GM21515 (cell line): ENCODE measurements at regions not wholly inside any gene's neighbourhood (a gene's known extent, or its start where the extent isn't known, plus 50 kb on each side); places are given as distances from the start of the nearest gene placed in this dataset.

ENCODE experiments used
- ATAC-seq: cut with Tn5 transposase; IDR thresholded peaks from one replicate; pipeline ENCODE4 v1.9.1; 2021; ENCODE audit not compliant: unreplicated experiment

DNA sequence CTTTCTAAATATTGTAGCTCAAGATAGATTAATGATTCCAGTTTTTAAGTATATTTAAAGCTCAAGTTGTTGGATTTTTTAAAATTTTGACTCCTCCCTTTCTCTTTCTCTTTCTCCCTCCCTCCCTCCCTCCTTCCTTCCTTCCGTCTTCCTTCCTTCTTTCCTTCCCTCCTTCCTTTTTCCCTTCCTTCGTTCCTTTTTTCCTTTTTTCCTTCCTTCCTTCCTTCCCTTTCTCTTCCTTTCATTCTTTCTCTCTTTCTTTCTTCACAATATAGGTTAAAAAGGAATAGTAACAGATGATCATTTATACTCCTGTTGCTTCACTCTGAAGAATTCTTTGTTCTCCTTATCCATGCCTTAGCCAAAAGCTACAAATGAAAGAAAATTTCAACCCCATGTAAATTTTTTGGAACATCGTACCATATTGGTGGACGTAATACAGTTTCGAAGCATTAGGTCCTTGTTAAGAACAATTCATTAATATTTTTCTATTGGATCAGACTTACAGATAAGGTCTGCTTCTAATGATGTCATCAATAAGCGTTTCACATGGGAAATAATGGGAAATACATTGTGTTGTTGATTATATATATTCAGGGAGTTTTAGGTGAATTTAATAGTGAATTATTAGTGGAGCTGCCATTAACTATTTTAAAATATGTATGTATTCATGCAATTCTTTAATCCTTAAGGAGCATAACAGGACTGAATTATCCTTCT is 139.6 kb upstream of the SLC35B3 start:
- ATAC-seq, result no peak

DNA sequence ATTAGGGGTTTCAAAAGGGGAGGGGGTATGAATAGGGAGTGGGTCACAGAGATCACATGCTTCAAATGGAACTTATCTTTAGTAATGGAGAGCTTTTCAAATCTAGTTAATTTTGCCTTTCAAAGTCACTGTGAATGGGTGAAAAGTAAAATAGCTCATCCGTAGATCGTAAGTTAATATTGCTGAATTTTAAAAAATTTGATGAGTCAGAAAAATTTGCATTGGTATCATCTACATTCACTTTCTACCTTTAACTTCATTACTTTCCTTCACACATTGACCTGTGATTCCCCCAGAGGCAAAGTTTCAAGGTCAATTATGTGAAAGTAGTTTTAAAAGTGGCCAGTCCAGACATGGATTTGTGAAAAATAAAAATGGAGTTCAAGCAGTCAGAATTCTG is 139.0 kb upstream of the SLC35B3 start:
- ATAC-seq, result no peak

DNA sequence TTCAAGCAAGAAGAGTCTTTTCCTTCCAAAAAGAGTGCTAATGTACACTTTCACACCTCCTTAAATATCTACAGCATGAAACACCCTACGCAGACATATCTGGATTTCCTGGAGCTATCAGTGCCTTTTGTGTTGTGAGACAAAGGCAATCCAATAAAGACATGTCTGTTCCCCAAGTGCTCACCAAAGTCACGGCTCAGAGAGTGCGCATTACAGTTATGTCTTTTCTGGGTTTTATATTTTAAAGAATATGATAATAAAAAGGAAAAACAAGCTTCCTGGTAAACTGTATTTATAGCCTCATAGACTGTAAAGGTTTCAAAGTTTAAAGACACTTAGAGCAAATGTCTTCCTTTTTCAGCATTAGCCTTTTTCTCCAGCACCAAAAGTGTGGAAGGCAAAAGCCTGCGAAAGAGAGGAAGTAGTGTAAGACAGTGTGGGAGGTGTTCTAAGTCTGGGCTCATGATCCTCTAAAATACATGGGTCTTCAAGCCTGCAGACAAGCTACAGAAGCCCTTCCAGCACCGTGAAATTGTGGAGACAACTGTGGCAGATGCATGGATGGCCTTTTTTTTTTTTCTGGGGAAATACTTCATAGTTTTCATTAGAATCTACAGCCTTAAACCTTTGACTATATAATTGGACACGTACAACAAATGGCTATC is 135.0 kb upstream of the SLC35B3 start:
- no peak for ATAC-seq

DNA sequence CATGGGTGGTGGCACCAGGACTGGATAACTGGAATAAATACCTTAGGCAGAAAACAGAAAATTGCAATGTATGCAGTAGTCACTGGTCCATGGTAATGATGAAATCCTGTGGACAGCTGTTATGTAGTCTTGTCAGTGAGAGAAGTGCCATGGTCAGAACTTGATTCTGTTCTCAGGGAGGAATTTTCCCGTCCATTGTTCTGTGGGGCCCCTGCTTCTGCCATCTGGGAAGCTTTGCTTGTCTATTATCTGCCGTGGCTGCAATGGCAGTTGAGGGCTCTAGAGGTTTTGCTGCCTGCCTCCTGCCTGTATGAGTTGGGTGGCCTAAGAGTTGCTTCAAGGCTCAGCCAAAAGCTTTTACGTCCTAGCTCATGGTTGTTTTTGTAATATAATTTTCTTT is 126.8 kb upstream of the SLC35B3 start:
- no peak for ATAC-seq

DNA sequence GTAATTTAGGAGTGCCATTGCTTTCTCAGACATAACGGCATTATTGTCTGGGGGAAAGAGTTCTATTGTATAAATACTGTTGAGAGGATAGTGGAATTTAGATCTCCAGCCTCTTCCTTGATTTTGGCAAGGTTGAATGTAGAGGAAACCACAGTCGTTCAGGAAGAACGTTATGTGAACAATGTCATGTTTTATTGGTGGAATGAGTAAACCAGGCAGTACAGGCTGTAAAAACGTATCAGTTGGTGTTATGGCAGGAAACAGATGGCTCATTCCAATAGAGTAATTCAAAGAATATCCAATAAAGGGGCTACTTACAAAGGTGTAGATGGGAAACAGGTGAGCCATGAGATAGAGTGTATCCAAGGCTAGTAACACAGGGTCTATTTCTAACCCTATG is 123.6 kb upstream of the SLC35B3 start:
- ATAC-seq, result no peak

DNA sequence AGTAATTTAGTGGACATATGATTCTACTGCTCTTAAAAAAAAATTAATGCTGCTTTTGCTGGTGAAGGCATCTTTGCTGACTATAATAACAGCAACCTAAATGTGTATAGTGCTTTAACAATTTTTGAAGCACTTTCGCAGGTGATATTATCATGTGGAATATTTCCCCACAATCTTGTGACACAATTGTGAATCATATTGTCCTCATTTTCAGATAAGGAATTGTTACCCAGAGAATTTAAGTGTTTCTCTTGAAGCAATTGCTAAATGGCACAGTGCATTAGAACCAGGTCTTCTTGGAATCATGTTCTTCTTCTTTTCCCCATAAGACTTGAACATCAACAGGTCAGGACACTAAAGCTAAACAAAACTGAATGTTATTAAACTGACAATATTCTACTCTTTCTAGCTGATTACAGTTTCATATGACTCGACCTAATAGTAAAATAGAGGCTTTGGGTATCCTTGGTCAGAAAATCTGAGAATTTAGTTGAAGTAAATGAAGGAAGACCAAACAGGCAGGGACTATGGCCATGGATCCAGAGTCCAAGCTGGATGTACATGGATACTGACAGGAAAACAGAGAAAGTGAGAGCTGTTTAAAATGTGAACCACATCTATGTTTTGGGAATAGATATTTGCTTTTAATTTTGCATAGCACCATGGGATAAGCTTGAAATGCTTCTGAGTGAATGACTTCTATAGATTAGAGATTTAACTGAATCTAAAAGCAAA is 121.8 kb upstream of the SLC35B3 start:
- no peak for ATAC-seq

DNA sequence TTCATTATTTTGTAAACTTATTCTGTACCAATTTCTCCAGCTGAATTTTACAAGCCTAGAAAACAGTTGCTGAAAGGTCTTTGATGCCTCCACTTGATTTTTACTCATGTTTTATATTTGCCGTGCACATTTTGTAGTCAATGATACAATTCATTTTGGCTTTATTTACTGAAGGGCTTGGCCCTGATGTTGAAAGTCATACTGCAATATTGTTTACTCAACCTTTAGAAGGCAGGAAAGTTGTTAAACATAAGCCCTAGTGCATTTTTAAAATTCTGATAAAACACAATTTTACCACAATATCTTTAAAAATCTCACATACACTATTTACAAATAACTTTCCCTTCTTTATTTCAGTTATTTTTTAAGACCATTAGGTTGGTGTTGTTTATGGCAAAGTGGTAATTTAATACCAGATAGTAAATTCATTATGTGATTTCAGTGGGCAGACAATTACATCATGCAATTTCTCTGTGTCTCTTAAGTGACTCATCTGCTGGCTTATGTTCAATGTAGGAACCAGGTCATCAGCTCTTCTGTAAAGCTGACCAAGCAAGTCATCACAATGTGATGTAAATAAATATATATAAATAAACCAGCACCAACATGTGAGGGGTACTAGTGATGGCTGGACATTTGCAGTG is 121.1 kb upstream of the SLC35B3 start:
- no peak for ATAC-seq

DNA sequence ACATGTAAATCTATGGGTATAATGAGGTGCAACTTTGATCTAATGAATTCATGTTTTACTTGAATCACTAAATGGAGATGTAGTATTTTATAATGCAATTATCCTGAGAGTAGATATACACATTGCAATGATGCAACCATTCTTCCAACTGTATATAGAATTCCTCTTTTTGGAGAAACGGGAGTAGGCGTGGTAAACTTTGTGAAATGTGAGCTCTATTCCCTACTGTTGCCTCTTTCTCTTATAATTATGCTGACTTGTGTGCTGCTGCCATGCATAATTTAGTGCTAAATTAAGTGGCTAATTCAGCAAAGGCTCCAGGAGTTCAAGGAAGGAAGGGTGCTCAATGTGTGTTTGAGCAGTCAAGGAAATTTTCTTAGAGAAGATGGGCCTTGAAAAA is 116.6 kb upstream of the SLC35B3 start:
- ATAC-seq, result no peak

DNA sequence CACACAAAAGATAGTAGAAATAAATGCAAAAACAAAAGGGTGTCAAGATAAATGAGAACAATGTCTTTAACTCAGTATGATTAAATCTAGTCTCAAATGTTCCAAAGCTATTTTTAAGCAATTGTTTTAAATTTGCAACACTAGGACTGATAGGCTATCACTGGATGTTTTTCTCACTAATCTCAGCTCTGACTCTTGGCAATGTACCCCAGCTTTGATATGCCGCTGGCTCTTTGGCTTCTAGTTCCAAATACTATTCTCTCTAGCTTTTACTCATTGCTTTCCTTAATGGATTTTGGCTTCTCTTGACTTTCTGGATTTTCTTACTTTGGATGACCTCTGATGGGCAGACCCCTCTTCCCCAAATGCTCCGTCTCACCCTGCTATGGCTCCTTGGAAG is 116.0 kb upstream of the SLC35B3 start:
- no peak for ATAC-seq

DNA sequence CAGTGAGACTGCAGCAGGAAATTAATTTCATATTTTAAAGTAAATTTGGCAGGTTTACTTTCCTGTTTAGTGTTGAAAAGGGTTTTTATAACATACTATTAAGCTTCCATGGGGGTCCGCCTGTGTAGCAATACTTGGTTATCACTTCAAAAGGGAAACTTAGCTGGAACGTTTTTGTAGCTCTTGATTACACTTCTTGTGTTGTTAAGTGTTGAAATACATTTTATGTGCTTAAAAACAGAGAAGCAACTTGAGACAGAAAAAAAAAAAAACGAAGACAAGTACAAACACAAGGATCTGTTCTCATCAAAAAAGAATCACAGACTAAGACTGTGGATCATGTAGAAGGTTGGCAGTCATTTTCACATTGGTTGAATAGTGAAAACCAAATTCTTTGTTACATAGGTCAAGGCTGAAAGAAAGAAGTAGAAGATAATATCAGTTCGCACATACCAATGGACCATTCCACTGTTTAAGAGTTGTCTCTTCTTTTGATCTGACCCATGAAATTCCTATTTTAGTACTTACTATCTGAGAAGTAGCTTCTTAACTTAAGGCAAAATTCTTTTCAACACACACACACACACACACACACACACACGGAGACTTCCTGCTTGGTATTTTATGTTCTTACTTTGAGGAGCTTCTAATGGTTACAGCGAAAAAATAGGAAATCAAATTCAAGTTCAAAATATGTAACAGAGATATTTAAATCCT is 113.9 kb upstream of the SLC35B3 start:
- no peak for ATAC-seq

DNA sequence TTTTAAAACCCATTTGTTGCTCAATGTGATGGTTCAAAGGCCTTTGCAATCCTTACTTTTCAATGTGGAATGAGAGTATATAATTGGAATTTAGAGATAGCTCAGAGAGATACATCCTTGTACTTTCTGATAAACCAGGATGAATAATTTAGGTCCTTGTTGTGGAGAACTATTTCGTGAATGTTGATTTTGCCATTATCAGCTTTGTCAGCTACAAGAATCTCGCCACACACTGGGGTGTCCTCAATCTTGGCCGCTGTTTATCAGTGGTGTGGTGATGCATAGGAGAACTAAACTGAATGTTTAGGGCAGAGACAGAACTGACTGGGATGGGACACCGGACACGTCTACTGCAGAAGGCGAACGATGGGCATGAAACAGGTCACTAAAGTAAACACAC is 111.2 kb upstream of the SLC35B3 start:
- ATAC-seq, result no peak

DNA sequence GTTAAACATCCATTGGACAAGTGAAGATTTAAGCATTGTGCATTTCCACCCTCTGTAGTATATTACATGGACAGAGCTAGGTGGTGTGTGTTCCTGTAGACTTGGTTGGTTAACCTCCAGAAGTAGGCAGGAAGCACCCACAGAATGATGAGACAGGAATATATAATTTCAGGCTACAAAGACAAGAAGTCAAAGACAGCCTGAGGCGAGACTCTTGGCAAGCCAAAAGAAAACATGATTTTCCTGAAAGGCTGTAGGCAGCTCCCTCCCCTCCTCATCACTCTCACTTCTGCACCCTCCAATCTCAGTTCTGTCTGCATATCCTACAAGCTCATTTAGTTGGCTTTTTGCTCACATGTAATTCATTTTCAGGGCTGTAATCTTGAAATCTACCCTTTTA is 110.0 kb upstream of the SLC35B3 start:
- no peak for ATAC-seq

DNA sequence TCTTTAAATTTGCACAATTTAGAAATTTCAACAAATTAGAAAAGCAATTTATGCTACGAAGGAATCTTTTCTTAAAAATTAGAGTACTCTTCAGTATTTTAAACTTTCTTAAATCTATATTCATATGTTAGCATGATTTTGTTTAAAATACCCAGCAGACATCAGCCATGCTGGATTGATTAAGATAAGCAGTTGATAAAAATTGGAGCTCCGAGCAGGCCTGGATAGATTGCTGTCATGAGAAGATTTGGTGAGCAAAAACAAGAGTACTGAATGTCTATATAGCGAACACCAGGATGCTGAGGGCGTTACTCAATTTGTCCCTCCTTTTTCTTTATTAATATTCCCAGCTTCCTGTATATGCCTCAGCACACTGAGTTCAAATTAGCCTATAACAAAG is 108.4 kb upstream of the SLC35B3 start:
- no peak for ATAC-seq

DNA sequence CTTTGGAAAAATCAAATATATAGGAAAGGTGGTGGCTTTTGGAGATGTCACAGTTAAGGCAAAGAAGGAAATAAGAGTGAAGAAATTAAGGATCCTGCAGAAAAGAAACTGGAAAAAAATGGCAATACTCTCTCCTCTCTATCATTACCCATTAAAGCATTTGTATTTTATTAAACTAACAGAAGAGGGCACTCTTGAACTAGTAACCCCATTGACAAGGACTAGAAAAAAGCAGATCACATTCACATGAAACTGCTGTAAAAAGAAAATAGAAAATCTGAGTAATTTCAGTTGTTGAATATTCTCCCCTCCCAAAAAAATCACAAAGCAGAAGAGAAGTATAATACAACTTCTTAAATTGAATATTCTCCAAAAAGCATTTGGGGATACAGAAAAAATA is 104.1 kb upstream of the SLC35B3 start:
- no peak for ATAC-seq

DNA sequence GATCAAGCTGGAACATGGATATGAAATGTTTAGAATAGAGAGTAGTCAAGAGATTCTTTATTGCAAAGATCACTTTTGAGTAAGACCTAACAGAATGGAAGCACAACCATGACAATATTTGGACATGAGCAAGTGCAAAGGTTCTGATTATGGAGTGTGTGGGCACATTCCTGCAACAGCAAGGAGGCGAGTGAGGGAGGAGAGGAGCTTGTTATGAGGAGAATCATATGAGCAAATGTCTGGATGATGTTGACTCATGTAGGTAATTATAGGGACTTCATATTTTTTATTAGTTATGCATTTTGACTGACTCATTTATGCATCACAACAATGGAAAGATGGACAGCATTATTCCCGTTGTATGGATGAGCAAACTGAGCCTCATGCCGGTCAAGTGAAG is 100.8 kb upstream of the SLC35B3 start:
- no peak for ATAC-seq

DNA sequence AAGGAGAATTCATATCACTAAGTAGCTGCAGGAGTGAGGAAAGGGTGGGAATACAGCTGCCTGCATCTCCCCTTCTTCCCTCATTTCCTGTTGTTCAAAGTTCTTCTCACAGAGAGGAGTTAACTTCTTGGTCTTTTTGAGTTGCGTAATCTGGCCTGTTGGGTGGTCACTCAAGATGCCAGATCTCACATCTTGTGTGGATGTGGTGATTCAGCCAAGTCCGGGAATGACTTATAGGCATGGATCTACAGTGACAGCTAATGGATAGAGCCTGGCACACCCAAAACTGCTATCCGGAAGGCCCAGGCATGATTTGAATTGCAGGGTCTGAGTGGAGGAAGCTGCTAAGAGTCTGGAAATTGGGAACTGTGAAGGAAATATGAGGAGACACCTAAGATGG is 100.2 kb upstream of the SLC35B3 start:
- no peak for ATAC-seq

DNA sequence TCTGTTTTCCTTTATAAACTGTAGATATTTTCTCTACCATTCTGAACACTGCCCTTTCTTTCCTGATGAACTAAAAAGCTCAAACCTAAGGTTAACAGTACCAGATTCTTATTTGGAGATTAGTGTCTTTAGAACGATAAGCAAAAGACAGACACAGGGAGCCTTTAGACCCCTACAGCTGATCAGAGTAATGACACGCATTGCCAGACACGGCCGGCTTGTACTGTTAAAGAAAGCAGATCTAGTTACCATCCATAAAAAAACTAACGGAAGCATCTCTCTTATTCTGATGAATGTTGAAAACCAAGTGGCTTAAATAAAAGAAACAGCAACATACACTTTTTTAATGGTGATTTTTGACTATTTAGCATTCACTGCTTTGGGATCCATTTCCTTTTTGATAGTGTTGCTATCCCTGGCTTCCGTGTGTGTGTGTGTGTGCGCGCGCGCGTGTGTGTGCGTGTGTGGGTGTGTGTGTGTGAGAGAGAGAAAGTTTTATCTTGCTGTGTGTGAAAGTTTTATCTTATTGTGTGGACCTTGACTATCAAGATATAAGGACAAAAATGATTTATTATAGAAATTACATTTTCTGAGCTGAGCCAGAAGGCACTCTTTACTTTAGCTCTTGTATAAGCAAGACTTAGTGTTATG is 95.6 kb upstream of the SLC35B3 start:
- ATAC-seq, result no peak

DNA sequence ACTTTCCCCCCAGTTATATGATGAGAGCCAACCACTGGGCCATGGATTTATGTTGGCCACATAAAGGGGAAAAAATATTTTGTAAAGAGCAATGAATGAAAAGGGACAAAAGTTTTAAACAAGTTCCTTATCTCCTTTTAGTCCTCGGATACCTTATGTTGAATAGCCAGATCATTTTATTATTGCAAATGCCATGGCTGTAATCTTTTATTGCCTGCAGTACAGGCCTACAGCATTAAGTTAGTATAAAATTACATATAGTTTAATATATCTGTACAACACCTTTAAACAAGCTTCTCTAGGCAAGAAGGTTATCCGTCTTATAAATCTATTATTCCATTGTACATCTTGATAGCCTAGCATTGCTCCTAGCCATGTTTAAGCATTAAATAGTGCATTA is 93.9 kb upstream of the SLC35B3 start:
- no peak for ATAC-seq

DNA sequence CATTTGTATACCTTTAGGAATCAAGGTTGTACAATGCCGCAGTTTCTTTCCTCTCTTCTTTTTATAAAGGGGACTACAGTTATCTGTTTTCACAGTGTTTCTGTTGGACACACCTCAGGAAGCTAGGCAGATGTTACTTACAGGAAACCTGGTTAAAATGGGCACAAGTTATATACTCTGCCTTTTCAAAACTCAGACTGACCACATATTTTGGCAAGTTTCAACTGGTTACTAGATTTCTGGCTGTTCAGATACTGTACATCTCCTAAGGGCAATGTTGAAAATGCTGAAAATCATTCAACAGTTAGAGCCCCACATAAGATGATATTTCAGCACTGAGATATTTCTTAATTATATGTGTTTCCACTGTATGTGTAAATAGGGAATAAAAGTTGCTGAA is 92.5 kb upstream of the SLC35B3 start:
- ATAC-seq, result no peak

DNA sequence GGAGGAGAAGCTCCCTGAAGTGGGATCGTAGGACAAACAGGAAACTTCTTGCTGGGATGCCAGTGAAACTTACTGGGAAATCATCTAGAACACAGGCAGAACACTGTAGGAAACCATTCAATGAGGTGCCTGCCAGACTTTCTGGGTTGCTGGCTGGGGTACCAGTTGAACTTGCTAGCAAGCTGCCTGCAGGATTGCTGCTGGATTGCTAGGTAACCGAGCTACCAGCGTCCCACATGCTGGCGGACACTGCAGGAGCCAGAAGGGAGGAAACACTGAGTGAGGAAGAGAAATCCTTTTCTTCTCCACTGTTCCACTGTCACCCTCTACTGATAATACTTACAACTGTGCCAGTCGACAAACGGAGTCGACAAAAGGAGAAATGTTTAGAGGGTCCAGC is 91.3 kb upstream of the SLC35B3 start:
- ATAC-seq, result no peak

DNA sequence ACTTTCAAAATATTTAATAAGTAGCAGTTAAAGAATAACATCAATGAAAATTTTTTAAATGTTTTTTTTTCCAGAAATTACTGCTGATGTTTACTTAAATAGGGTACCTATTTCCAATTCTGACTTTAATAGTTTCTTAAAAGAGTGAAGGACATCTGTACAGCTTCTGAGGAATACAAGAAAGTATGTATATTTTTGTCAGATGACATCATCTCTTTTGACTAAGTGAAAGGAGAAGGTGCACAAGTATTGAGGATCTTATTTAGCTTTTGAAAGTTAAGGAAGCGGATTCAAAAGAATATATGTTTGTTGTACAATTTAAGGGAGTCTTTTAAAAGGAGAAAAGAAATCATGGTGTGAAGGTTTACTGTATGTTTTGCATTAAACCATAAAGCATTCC is 90.0 kb upstream of the SLC35B3 start:
- ATAC-seq, result no peak
